GM13977 (cell line): ENCODE measurements at regions not wholly inside any gene's neighbourhood (a gene's known extent, or its start where the extent isn't known, plus 50 kb on each side); places are given as distances from the start of the nearest gene placed in this dataset.
"Not testable (repeated sequence)": the region's sequence is repeated elsewhere in the genome, so short reads cannot be mapped to it uniquely, and the experiment has no call there.

Experiments
- DNase-seq: peaks from one replicate; pipeline ENCODE4 v3.0.0; 2012; ENCODE audit warnings: low spot score
- in situ Hi-C: fragments of 300-500 bp; cut with MboI; formaldehyde crosslinking; loops from one replicate; pipeline ENCODE4 v1.12.0; 2022; ENCODE audit warnings: low sequenced_read_pairs, low pct_unique_long_range_greater_than_20kb, mixed read lengths, inconsistent platforms; ENCODE audit not compliant: unreplicated experiment
- TF ChIP-seq, protein P1 (sequence below): IDR thresholded peaks from 2 replicates; pipeline ENCODE4 v1.5.1; 2012; ENCODE audit warnings: mild to moderate bottlenecking, control low read depth; ENCODE audit not compliant: insufficient read depth; ENCODE audit errors: extremely low read depth, missing control alignments

- TF ChIP-seq, protein P1, sequence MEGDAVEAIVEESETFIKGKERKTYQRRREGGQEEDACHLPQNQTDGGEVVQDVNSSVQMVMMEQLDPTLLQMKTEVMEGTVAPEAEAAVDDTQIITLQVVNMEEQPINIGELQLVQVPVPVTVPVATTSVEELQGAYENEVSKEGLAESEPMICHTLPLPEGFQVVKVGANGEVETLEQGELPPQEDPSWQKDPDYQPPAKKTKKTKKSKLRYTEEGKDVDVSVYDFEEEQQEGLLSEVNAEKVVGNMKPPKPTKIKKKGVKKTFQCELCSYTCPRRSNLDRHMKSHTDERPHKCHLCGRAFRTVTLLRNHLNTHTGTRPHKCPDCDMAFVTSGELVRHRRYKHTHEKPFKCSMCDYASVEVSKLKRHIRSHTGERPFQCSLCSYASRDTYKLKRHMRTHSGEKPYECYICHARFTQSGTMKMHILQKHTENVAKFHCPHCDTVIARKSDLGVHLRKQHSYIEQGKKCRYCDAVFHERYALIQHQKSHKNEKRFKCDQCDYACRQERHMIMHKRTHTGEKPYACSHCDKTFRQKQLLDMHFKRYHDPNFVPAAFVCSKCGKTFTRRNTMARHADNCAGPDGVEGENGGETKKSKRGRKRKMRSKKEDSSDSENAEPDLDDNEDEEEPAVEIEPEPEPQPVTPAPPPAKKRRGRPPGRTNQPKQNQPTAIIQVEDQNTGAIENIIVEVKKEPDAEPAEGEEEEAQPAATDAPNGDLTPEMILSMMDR = no peak
- in situ Hi-C loops = no loop called here
- no peak for DNase-seq
Observed at GRCh38 chr4:7137326-7138200, 54.8 kb upstream of the SORCS2 start.

DNA sequence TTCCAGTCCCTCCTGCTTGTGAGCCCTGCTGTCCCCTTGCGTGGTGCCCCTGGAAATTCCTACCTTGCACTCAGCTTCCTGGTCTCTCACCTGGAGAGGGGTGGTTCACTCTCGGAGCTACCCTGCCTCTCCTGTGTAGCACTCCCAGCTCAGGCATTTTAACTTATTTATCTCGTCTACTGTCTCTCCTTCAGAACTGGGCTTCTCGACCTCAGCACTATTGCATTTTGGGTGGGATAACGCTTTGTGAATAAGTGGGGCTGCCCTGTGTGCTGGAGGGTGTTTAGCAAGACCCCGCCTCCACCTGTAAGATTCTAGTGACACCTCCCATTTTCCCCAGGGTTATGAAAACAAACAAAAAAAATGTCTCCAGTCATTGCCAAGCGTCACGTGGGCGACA is 56.0 kb upstream of the SORCS2 start:
- no peak for DNase-seq
- in situ Hi-C loops = no loop called here
- TF ChIP-seq, protein P1 = no peak

GRCh38 chr4:7135389-7135746 is 57.0 kb upstream of the SORCS2 start:
- in situ Hi-C loops = no loop called here
- TF ChIP-seq, protein P1 = no peak
- DNase-seq = no peak

DNA sequence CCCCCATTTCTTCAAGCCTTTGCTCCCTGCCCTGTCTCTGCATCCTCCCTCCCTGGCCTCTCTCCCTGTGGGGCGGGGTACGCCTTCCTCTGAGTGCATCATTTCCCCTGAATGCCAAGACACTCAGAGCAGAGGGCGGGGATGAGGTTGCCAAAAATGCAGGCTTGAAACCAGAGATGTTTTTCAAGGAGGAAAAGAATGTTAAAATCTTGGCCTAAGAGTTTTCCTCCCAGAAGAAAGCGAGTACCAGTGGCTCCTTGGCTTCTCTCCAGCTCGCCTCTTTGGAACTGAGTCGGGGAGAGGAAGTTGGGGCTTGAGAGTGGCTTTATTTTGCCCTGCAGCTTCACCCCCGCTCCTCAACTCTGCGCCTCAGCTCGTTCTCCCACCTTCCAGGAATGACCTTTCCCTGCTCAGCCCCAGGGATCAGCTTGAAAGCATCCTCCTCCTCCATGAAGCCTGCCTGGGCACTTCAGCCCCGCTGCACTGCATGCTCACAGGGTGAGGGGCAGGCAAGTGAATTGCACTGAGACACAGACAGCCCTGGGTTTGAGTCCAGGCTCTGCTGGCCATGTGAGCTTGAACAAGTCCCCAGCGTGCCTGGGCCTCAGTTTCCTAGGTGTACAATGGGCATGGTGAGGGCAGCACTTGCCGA is 57.5 kb upstream of the SORCS2 start:
- in situ Hi-C loops = no loop called here
- TF ChIP-seq, protein P1 = no peak
- DNase-seq = no peak

DNA sequence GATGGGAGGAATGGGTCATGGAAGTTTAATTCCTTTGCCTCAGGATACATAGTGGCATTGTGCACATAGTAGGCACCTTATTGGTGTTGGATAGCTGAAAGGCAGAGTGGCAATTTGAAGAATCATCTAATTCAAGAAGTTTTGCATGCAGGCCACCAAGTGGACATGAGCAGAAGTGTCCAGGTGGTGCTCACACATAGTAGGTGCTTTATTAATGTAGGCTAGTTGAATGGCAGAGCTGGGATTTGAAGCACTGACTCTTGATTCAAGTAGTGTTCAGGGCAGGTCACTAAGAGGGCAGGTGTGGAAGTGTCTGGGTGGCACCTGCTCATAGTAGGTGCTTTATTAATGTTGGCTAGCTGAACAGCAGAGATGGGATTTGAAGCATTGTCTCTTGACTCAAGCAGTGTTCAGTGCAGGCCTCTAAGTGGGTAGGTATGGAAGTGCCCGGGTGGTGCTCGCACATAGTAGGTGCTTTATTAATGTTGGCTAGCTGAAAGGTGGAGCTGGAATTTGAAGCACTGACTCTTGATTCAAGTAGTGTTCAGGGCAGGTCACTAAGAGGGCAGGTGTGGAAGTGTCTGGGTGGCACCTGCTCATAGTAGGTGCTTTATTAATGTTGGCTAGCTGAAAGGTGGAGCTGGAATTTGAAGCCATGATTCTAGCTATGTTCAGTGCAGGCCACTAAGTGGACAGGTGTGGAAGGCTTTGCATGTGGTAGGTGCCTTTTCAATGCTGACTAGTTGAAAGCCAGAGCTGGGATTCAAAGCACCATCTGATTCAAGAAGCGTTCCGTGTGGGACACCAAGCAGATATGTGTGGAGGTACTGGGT is 58.3 kb upstream of the SORCS2 start:
- in situ Hi-C loops = not testable (repeated sequence)

DNA sequence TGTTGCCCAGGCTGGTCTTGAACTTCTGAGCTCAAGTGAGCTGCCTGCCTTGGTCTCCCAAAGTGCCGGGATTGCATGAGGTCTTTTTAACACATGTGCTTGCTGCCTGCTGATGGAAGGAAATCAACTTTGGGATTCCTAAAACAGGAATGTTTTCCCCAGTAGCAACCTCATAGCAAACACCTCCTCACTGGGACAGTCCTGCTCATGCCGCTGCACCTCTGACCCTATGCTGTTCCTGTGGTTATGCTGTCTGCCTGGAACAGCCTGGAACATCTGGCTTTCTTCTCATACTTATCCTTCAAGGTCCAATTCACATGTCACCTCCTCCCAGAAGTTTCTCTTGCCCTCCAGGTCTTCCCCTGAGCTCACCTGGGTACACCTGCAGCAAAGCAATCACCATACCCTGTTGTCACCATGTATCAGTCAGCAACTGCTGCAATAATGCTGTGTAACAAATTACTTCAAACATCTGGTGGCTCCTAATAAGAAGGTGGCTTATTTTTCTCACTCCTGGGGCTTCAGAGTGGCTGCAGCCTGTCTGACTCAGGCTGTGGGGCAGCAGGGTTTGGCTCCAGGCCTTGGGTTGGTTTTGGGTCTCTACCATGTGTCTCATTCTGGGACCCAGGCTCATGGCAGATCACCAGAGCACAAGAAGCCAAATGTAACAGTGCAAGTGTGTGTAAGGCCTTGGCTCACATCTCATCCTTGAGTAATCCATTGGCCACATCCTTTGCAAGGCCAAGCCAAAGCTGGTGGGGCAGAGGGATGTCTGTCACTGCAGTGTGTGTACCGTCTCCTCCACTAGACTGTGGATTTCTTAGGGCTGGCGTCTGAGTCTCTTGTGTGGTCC is 59.4 kb upstream of the SORCS2 start:
- in situ Hi-C loops = no loop called here
- no peak for DNase-seq
- TF ChIP-seq, protein P1 = no peak

More for the DNA sequence above, 58.3 kb upstream of the SORCS2 start:
- not testable (repeated sequence) for DNase-seq
